Activated B cell treated with CpG ODN at 0.5 μM for 24 hours (primary cell): ENCODE measurements at regions not wholly inside any gene's neighbourhood (a gene's known extent, or its start where the extent isn't known, plus 50 kb on each side); places are given as distances from the start of the nearest gene placed in this dataset.

Experiments used
- ATAC-seq: fragments of 200-7000 bp; cut with Tn5 transposase; one replicate; pipeline ENCODE4 v1.10.0; 2021; ENCODE audit warnings: low read depth, mild to moderate bottlenecking, moderate library complexity
- CTCF ChIA-PET: fragments of 350-600 bp; sonication (Branson Sonifier 250); formaldehyde crosslinking; loops from one replicate; lab custom pipeline; 2021; ENCODE audit warnings: antibody characterized with exemption; lab: Charles Lee
- POLR2A ChIA-PET: fragments of 350-600 bp; sonication (Branson Sonifier 250); formaldehyde crosslinking; loops from one replicate; lab custom pipeline; 2021; ENCODE audit warnings: antibody characterized with exemption; lab: Charles Lee
- DNase-seq: peaks from one replicate; pipeline ENCODE4 v3.0.0; 2022
- H3K27ac Mint-ChIP-seq: one replicate; pipeline ENCODE4 v1.8.0; 2020; ENCODE audit warnings: mixed read lengths
- H3K27me3 Mint-ChIP-seq: one replicate; pipeline ENCODE4 v1.8.0; 2021; ENCODE audit warnings: mixed read lengths
- H3K36me3 Mint-ChIP-seq: one replicate; pipeline ENCODE4 v1.8.0; 2021; ENCODE audit warnings: low read depth, mixed read lengths
- H3K4me1 Mint-ChIP-seq: one replicate; pipeline ENCODE4 v1.8.0; 2021; ENCODE audit warnings: mixed read lengths
- H3K4me3 Mint-ChIP-seq: one replicate; pipeline ENCODE4 v1.8.0; 2020; ENCODE audit warnings: mild to moderate bottlenecking, mixed read lengths
- H3K9me3 Mint-ChIP-seq: one replicate; pipeline ENCODE4 v1.8.0; 2020; ENCODE audit warnings: mixed read lengths
- CTCF ChIP-seq: fragments of 200-600 bp; IDR thresholded peaks from one replicate; pipeline ENCODE4 v1.8.0; 2022; ENCODE audit warnings: antibody characterized with exemption, mild to moderate bottlenecking
- intact Hi-C: fragments of 100-400 bp; cut with micrococcal nuclease; formaldehyde crosslinking; loops from one replicate; pipeline ENCODE4 v1.15.1; 2024

- no peak overlapping the region for H3K27ac Mint-ChIP-seq
- DNase-seq (no peak), ATAC-seq (no peak)
- H3K27me3 Mint-ChIP-seq: peaks cover 14% of the 10 kb centered on the region
- ChIA-PET POLR2A (no interaction called here), CTCF (no interaction called here)
- H3K4me1 Mint-ChIP-seq: no peaks in the 10 kb centered on the region
- TF ChIP-seq CTCF: no peak
- intact Hi-C loops: no loop called here
- no peaks in the 10 kb centered on the region for H3K36me3 Mint-ChIP-seq
- peaks cover 8% of the 10 kb centered on the region for H3K9me3 Mint-ChIP-seq
- H3K4me3 Mint-ChIP-seq: no peak overlapping the region
Observed at GRCh38 chr5:163360656-163361055, 76.7 kb upstream of the CCNG1 start.

- ChIA-PET CTCF (no interaction called here), POLR2A (no interaction called here)
- H3K36me3 Mint-ChIP-seq: no peaks in the 10 kb centered on the region
- peaks cover 8% of the 10 kb centered on the region for H3K9me3 Mint-ChIP-seq
- ATAC-seq: no peak
- no peak for DNase-seq
- no peak overlapping the region for H3K4me3 Mint-ChIP-seq
- H3K4me1 Mint-ChIP-seq: no peaks in the 10 kb centered on the region
- TF ChIP-seq CTCF: no peak
- intact Hi-C loops: no loop called here
- H3K27ac Mint-ChIP-seq: no peak overlapping the region
- peaks cover 14% of the 10 kb centered on the region for H3K27me3 Mint-ChIP-seq
Observed at GRCh38 chr5:163361450-163361849, 75.9 kb upstream of the CCNG1 start.

GRCh38 chr5:163362840-163363371 is 74.5 kb upstream of the CCNG1 start:
- no peaks in the 10 kb centered on the region for H3K36me3 Mint-ChIP-seq
- CTCF ChIA-PET: no interaction called here
- intact Hi-C loops: no loop called here

GRCh38 chr5:163363389-163363788 is 74.0 kb upstream of the CCNG1 start:
- intact Hi-C loops: no loop called here
- Mint-ChIP-seq H3K27me3 (peaks cover 16% of the 10 kb centered on the region), H3K9me3 (peaks cover 7% of the 10 kb centered on the region), H3K36me3 (no peaks in the 10 kb centered on the region), H3K27ac (no peak overlapping the region), H3K4me1 (no peaks in the 10 kb centered on the region), H3K4me3 (no peak overlapping the region)
- ChIA-PET POLR2A (no interaction called here), CTCF (no interaction called here)
- TF ChIP-seq CTCF: no peak
- DNase-seq (no peak), ATAC-seq (no peak)

More at GRCh38 chr5:163362840-163363371, 74.5 kb upstream of the CCNG1 start:
- H3K4me3 Mint-ChIP-seq: no peak overlapping the region
- POLR2A ChIA-PET: no interaction called here
- H3K4me1 Mint-ChIP-seq: no peaks in the 10 kb centered on the region
- peaks cover 16% of the 10 kb centered on the region for H3K27me3 Mint-ChIP-seq
- no peak for DNase-seq
- ATAC-seq: no peak
- TF ChIP-seq CTCF: no peak
- H3K9me3 Mint-ChIP-seq: peaks cover 7% of the 10 kb centered on the region
- no peak overlapping the region for H3K27ac Mint-ChIP-seq

- Mint-ChIP-seq H3K27ac (no peak overlapping the region), H3K4me1 (no peaks in the 10 kb centered on the region), H3K27me3 (peaks cover 16% of the 10 kb centered on the region), H3K36me3 (no peaks in the 10 kb centered on the region), H3K9me3 (peaks cover 8% of the 10 kb centered on the region), H3K4me3 (no peak overlapping the region)
- CTCF ChIA-PET: no interaction called here
- no peak for DNase-seq
- TF ChIP-seq CTCF: no peak
- POLR2A ChIA-PET: no interaction called here
- intact Hi-C loops: no loop called here
- ATAC-seq: no peak
Observed at GRCh38 chr5:163366757-163367156, 70.6 kb upstream of the CCNG1 start.
